Neuronal stem cell (in vitro differentiated cells): ENCODE measurements at regions not wholly inside any gene's neighbourhood (a gene's known extent, or its start where the extent isn't known, plus 50 kb on each side); places are given as distances from the start of the nearest gene placed in this dataset.

Source experiments
- DNase-seq: peaks from one replicate; pipeline ENCODE4 v3.0.0-alpha.2; 2013; ENCODE audit warnings: low spot score
- H2AFZ ChIP-seq: one replicate; pipeline ENCODE4 v1.6.1; 2013; ENCODE audit warnings: mild to moderate bottlenecking, low read length, inconsistent platforms
- H2AK5ac ChIP-seq: 2 replicates; pipeline ENCODE4 v1.6.1; 2013; ENCODE audit warnings: low read depth, mild to moderate bottlenecking, inconsistent platforms, low read length, moderate library complexity, mixed read lengths
- H2BK120ac ChIP-seq: 2 replicates; pipeline ENCODE4 v1.6.1; 2013; ENCODE audit warnings: low read depth, mild to moderate bottlenecking, inconsistent platforms, low read length, moderate library complexity, mixed read lengths
- H2BK12ac ChIP-seq: one replicate; pipeline ENCODE4 v1.6.1; 2013; ENCODE audit warnings: low read length, inconsistent platforms
- H2BK15ac ChIP-seq: 2 replicates; pipeline ENCODE4 v1.6.1; 2013; ENCODE audit warnings: mild to moderate bottlenecking, low read length, inconsistent platforms, mixed read lengths
- H2BK5ac ChIP-seq: one replicate; pipeline ENCODE4 v1.6.1; 2013; ENCODE audit warnings: inconsistent platforms, mild to moderate bottlenecking, low read length, moderate library complexity
- H3K14ac ChIP-seq: one replicate; pipeline ENCODE4 v1.6.1; 2013; ENCODE audit warnings: low read length, inconsistent platforms
- H3K18ac ChIP-seq: 2 replicates; pipeline ENCODE4 v1.6.1; 2013; ENCODE audit warnings: low read length, inconsistent platforms
- H3K23ac ChIP-seq: 2 replicates; pipeline ENCODE4 v1.6.1; 2013; ENCODE audit warnings: low read depth, mild to moderate bottlenecking, mixed read lengths, low read length, inconsistent platforms; ENCODE audit not compliant: poor library complexity
- H3K27ac ChIP-seq: replicated peaks from 3 replicates; pipeline ENCODE4 v1.5.1; 2013; ENCODE audit warnings: low read length, inconsistent platforms
- H3K27me3 ChIP-seq, 3 experiments: 2 replicates each; pipeline ENCODE4 v1.6.1; 2013; ENCODE audit warnings: low read length in 3 of 3, mild to moderate bottlenecking in 2 of 3, inconsistent platforms in 1 of 3, low read depth in 1 of 3, mixed read lengths in 1 of 3, moderate library complexity in 1 of 3; ENCODE audit not compliant: control insufficient read depth in 3 of 3, insufficient read depth in 3 of 3
- H3K36me3 ChIP-seq, 2 donors: replicated peaks in 1 of 2; 2 replicates each; pipeline ENCODE4 v1.6.1; 2013; ENCODE audit warnings: low read length in 2 of 2; ENCODE audit not compliant: control insufficient read depth in 2 of 2, insufficient read depth in 2 of 2
- H3K4ac ChIP-seq: 2 replicates; pipeline ENCODE4 v1.6.1; 2013; ENCODE audit warnings: inconsistent platforms, mild to moderate bottlenecking, low read length, moderate library complexity
- H3K4me1 ChIP-seq, 2 donors: 1 replicate in 1 of 2; 2 replicates in 1 of 2; pipeline ENCODE4 v1.6.1; 2013; ENCODE audit warnings: low read length in 2 of 2, low read depth in 1 of 2; ENCODE audit not compliant: control insufficient read depth in 2 of 2, insufficient read depth in 1 of 2
- H3K4me2 ChIP-seq: one replicate; pipeline ENCODE4 v1.6.1; 2013; ENCODE audit warnings: mild to moderate bottlenecking, low read length, inconsistent platforms; ENCODE audit not compliant: insufficient read depth, poor library complexity, severe bottlenecking
- H3K4me3 ChIP-seq, 2 donors: 2 replicates each; pipeline ENCODE4 v1.5.1; 2013; ENCODE audit warnings: low read length in 2 of 2, mild to moderate bottlenecking in 2 of 2, inconsistent platforms in 1 of 2, moderate library complexity in 1 of 2
- H3K79me1 ChIP-seq: one replicate; pipeline ENCODE4 v1.6.1; 2013; ENCODE audit warnings: low read depth, mild to moderate bottlenecking, inconsistent platforms, low read length, moderate library complexity
- H3K9ac ChIP-seq: one replicate; pipeline ENCODE4 v1.6.1; 2013; ENCODE audit warnings: mild to moderate bottlenecking, low read depth, low read length, inconsistent platforms; ENCODE audit not compliant: poor library complexity
- H3K9me3 ChIP-seq, 2 donors: replicated peaks in 1 of 2; 2 replicates each; pipeline versions ENCODE3 to v1.6.1; 2013; ENCODE audit warnings: low read length in 2 of 2, mild to moderate bottlenecking in 2 of 2, inconsistent platforms in 1 of 2, low read depth in 1 of 2, mixed read lengths in 1 of 2, moderate library complexity in 1 of 2; ENCODE audit not compliant: control insufficient read depth in 2 of 2, insufficient read depth in 1 of 2
- H4K8ac ChIP-seq: one replicate; pipeline ENCODE4 v1.6.1; 2013; ENCODE audit warnings: low read depth, mild to moderate bottlenecking, inconsistent platforms, low read length, moderate library complexity
- H4K91ac ChIP-seq: one replicate; pipeline ENCODE4 v1.6.1; 2013; ENCODE audit warnings: low read length, low read depth, mild to moderate bottlenecking, inconsistent platforms; ENCODE audit not compliant: poor library complexity
- WGBS, 2 donors: extraction: QIAGEN DNeasy Blood & Tissue Kit; methylation state at CpG; one replicate each; pipeline ENCODE4 v1.1.7; 2013; ENCODE audit warnings: missing lambda C conversion rate in 2 of 2, mixed read lengths in 1 of 2; ENCODE audit not compliant: insufficient read length in 2 of 2, insufficient replicate concordance in 1 of 2; ENCODE audit errors: extremely low coverage in 2 of 2; 5-methylcytosine and 5-hydroxymethylcytosine counted together

DNA sequence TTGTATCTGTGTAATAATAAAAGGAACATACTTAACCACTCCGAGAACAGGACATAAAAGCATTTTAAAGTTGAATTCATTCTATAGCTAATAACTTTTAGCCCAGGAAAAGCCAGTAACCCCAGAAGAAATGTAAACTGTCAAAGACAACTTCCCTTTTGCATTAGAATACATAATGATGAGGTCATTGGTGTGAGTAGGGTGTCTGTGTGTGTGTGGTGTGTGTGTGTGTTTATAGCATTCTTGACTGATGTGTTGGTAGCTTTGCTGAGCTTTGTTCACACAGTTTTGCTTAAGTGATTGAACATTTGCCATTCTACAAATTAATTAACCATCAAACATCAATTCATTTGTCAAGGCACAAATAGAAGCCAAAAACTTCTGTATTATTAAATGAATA is 559.6 kb downstream of the ARAP2 start:
- no peaks in the 10 kb centered on the region for H3K79me1 ChIP-seq
- H2BK12ac ChIP-seq: no peak overlapping the region
- H2AK5ac ChIP-seq: no peak overlapping the region
- no peak for DNase-seq
- no peak overlapping the region for H3K4ac ChIP-seq
- H2BK120ac ChIP-seq: no peak overlapping the region
- no peak overlapping the region for H3K27ac ChIP-seq
- H3K27me3 ChIP-seq: no peaks in the 10 kb centered on the region
- H3K14ac ChIP-seq: no peak overlapping the region
- H4K8ac ChIP-seq: no peak overlapping the region
- H2AFZ ChIP-seq: no peak overlapping the region
- H4K91ac ChIP-seq: no peak overlapping the region
- H3K18ac ChIP-seq: no peak overlapping the region
- no peak overlapping the region for H3K9ac ChIP-seq
- peaks cover 0 to 2% of the 10 kb centered on the region in 2 donors for H3K4me1 ChIP-seq
- no peaks in the 10 kb centered on the region for H3K36me3 ChIP-seq
- H3K4me2 ChIP-seq: no peak overlapping the region
- no CpG with 5 or more reads among the region's 1 CpG for WGBS, 2 donors
- no peak overlapping the region for H2BK15ac ChIP-seq
- H2BK5ac ChIP-seq: no peak overlapping the region
- H3K9me3 ChIP-seq: no peaks in the 10 kb centered on the region
- no peak overlapping the region for H3K4me3 ChIP-seq
- H3K23ac ChIP-seq: no peak overlapping the region

DNA sequence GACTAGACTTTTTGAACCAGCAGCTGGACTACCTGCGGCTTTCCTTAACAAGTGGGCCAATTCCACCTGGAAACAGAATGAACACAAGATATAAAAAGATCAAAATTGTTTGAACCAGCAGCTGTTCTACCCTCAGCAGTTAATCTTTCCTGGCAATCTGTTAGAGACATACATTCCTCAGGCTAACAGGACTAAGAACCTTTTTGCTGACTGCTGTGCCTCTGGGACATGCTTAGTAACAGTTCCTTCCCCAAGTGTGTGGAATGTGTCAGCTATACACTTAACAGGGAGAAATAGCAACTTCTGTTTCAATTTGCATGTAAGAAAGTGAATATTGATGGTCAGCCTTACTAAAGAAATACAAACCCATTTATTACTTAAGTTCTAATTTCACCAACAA is 554.4 kb downstream of the ARAP2 start:
- no peaks in the 10 kb centered on the region for H3K9me3 ChIP-seq
- H2BK5ac ChIP-seq: no peak overlapping the region
- no peak overlapping the region for H3K4me2 ChIP-seq
- H3K27ac ChIP-seq: no peak overlapping the region
- no peak overlapping the region for H3K18ac ChIP-seq
- H3K4ac ChIP-seq: no peak overlapping the region
- no peak overlapping the region for H2BK12ac ChIP-seq
- H2AK5ac ChIP-seq: no peak overlapping the region
- no peak overlapping the region for H4K91ac ChIP-seq
- no CpG with 5 or more reads among the region's 1 CpG for WGBS, 2 donors
- H3K4me1 ChIP-seq: peaks cover 0 to 4% of the 10 kb centered on the region in 2 donors
- DNase-seq: no peak
- no peak overlapping the region for H2BK15ac ChIP-seq
- H3K79me1 ChIP-seq: no peaks in the 10 kb centered on the region
- no peak overlapping the region for H3K4me3 ChIP-seq
- H3K14ac ChIP-seq: no peak overlapping the region
- no peak overlapping the region for H2AFZ ChIP-seq
- no peaks in the 10 kb centered on the region for H3K27me3 ChIP-seq
- H3K23ac ChIP-seq: no peak overlapping the region
- H2BK120ac ChIP-seq: no peak overlapping the region
- H3K36me3 ChIP-seq: no peaks in the 10 kb centered on the region
- no peak overlapping the region for H4K8ac ChIP-seq
- no peak overlapping the region for H3K9ac ChIP-seq

DNA sequence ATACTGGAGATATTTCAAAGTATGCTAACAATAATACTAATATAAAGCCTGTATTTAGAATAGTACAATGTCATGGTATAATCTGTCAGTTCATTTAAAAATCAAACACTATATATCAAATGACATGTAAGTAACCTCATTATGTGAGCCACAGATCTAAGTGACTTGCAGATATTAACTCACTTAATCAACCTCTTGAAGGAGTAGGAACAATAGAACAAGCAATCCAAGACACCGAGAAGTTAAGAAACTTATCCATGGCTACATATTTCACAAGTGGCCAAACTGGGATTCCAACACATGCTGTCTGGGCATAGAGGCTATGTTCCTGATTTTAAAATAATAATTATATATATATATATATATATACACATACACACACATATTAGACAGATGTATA is 554.0 kb downstream of the ARAP2 start:
- no peak overlapping the region for H3K4me2 ChIP-seq
- H3K27me3 ChIP-seq: no peaks in the 10 kb centered on the region
- no peak overlapping the region for H4K8ac ChIP-seq
- no peak overlapping the region for H2BK15ac ChIP-seq
- no peak overlapping the region for H3K4me3 ChIP-seq
- H3K4ac ChIP-seq: no peak overlapping the region
- peaks cover 0 to 4% of the 10 kb centered on the region in 2 donors for H3K4me1 ChIP-seq
- no peaks in the 10 kb centered on the region for H3K79me1 ChIP-seq
- no peak overlapping the region for H3K23ac ChIP-seq
- no peak overlapping the region for H2BK120ac ChIP-seq
- H3K27ac ChIP-seq: no peak overlapping the region
- H3K18ac ChIP-seq: no peak overlapping the region
- no peak for DNase-seq
- H3K36me3 ChIP-seq: no peaks in the 10 kb centered on the region
- no CpG with 5 or more reads among the region's 1 CpG for WGBS, 2 donors
- H3K9me3 ChIP-seq: no peaks in the 10 kb centered on the region
- H2AFZ ChIP-seq: no peak overlapping the region
- H3K9ac ChIP-seq: no peak overlapping the region
- no peak overlapping the region for H2BK5ac ChIP-seq
- no peak overlapping the region for H2BK12ac ChIP-seq
- no peak overlapping the region for H4K91ac ChIP-seq
- no peak overlapping the region for H3K14ac ChIP-seq
- H2AK5ac ChIP-seq: no peak overlapping the region

DNA sequence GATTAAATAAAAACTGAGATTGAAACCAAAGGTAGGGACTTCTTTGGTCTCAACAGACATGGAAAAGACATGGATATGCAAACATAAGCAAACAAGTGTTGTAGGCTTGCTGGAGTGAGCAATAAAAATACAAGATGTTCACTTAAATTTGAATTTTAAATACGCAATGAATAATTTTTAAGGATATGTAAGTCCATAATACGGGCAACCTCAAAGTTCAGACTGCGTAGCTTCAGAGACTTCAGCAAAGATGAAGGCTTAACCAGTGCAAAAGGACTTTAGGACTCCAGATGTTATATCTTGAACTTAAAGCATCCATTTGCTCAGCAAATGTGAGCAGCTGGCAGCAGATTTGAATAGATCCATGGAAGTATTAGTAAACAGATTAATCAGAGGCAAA is 549.3 kb downstream of the ARAP2 start:
- no peaks in the 10 kb centered on the region for H3K9me3 ChIP-seq
- H3K4me1 ChIP-seq: no peaks in the 10 kb centered on the region
- no peak overlapping the region for H2AFZ ChIP-seq
- H3K14ac ChIP-seq: no peak overlapping the region
- no peak overlapping the region for H3K4me3 ChIP-seq
- no peak overlapping the region for H3K9ac ChIP-seq
- no peak overlapping the region for H4K8ac ChIP-seq
- H3K27me3 ChIP-seq: no peaks in the 10 kb centered on the region
- no peak overlapping the region for H3K27ac ChIP-seq
- no peaks in the 10 kb centered on the region for H3K36me3 ChIP-seq
- H3K18ac ChIP-seq: no peak overlapping the region
- H3K79me1 ChIP-seq: no peaks in the 10 kb centered on the region
- no peak overlapping the region for H2BK12ac ChIP-seq
- no CpG with 5 or more reads among the region's 3 CpGs for WGBS, 2 donors
- no peak overlapping the region for H2AK5ac ChIP-seq
- H3K4me2 ChIP-seq: no peak overlapping the region
- H2BK15ac ChIP-seq: no peak overlapping the region
- no peak overlapping the region for H3K23ac ChIP-seq
- H4K91ac ChIP-seq: no peak overlapping the region
- no peak for DNase-seq
- no peak overlapping the region for H3K4ac ChIP-seq
- H2BK120ac ChIP-seq: no peak overlapping the region
- H2BK5ac ChIP-seq: no peak overlapping the region
